CD1c-positive myeloid dendritic cell (primary cell): ENCODE measurements at regions not wholly inside any gene's neighbourhood (a gene's known extent, or its start where the extent isn't known, plus 50 kb on each side); places are given as distances from the start of the nearest gene placed in this dataset.
"Not testable (repeated sequence)": the region's sequence is repeated elsewhere in the genome, so short reads cannot be mapped to it uniquely, and the experiment has no call there.

Experiments
- DNase-seq: peaks from one replicate; pipeline ENCODE4 v3.0.0-alpha.2; 2016; ENCODE audit errors: extremely low spot score

DNA sequence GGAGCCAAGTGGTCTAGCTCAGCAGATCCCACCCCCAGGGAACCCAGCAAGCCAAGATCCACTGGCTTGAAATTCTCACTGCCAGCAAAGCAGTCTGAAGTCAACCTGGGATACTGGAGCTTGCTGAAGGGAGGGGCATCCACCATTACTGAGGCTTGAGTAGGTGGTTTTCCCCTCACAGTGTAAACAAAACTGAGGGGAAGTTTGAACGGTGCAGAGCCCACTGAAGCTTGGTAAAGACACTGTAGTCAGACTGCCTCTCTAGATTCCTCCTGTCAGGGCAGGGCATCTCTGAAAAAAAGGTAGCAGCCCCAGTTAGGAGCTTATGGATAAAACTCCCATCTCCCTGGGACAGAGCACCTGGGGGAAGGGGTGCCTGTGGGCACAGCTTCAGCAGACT is 819.5 kb upstream of the EPHA7 start:
- no peak for DNase-seq

DNA sequence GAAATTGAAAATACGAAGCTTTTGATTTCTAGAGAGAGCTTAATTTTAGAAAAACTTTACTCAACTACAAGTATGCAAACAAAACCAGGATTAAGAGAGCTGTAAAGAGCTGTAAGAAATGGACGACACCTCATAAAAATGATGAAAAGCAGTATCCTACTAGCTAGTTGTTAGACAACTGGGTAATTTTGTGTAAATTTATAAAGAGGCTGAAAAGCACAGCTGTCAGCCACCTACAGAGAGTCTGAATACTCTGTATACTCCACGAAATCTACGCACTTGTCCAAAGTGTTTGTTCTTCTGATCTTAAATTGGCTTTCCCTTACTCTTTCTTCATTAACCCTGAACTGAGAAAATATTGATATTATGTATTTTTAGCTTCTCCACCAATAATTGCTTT is 808.4 kb upstream of the EPHA7 start:
- no peak for DNase-seq

DNA sequence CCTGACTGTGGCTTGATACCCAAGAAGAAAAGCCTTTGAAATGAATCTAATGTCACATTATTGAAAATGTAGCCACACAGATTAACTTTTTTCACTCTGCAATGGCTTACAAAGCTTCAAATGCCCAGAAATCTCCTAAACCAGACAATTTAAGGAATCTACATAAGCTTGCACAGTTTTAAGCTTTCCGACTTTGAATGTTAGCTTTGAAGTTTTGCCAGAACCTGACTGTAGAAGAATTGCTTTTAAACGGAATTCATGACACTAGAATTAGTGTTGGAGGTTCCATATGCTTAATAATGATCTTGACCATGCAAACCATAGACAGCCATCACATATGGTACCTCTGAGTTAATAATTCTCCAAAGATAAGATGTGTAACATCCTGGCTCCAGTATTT is 798.5 kb upstream of the EPHA7 start:
- DNase-seq, result no peak

DNA sequence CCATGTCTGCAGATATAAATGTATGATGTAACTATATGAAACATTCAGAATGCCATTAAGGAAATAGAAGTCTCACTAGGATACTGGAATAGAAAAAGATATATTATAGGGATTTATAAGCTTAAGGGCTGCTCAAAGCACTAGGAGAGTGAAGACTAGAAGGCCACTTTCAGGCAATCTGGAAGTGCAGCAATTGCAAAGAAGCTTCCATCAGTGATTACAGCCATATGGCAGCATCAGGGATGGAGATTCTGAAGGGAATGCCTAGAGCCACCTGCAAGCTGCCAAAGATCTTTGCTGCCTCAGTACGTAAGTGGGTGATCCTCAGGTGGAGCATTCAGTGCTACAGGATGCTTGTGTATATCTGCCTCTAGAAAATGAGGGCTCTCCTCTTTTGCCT is 796.2 kb upstream of the EPHA7 start:
- no peak for DNase-seq

DNA sequence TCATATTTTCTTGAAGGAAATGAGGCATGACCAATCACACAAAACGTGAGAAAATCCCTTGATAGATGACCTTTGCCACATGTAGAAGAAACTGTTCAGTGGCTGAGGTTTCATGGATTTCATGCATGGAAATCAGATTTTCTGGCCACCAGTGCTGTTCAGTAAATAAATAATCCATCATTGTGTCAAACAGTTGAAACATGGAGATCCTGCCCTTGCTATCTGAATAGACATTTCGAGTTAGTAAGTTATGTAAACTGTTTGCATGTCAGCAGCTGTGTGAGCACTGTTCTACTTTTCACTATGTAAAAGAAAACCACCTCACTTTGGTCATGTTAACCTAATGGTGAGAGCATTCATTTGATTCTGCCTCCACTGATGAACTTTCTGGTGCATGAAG is 793.9 kb upstream of the EPHA7 start:
- DNase-seq, result no peak

DNA sequence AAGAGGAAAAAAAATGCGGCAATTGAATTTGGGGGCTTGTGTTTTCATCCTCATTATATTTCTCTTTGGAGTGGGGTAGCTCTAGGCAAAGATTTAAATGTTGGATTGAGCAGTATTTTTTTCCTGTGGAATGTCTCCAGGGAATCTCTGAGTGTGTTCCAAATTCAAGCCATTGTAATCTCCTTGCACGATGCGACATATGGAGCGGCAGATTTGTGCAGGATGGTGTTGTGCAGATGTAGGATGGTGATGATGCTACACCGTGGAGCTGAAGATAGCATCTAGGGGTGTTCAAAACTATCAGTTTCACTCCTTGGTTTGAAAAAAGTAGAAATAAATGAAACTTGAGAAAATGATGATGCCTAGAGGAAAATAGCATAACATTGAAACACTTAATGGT is 777.5 kb upstream of the EPHA7 start:
- DNase-seq, result no peak

DNA sequence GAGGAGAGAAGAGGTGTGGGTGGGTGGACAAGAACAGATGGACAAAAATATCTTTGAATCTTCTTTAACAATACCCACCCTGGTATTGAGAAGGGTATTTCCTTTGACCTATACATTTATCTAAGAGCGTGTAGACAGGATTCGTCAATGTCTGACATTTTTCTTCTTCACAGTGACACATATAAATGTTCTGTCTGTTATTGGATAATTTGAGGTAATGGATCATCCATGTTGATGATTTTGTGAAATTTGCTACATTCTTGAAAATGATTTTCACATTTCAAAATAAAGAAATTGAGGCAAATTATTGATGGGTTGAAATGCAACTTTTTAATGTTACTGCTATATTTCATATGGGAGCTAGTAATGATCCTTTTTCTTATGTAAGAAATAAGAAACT is 770.7 kb upstream of the EPHA7 start:
- DNase-seq, result no peak

DNA sequence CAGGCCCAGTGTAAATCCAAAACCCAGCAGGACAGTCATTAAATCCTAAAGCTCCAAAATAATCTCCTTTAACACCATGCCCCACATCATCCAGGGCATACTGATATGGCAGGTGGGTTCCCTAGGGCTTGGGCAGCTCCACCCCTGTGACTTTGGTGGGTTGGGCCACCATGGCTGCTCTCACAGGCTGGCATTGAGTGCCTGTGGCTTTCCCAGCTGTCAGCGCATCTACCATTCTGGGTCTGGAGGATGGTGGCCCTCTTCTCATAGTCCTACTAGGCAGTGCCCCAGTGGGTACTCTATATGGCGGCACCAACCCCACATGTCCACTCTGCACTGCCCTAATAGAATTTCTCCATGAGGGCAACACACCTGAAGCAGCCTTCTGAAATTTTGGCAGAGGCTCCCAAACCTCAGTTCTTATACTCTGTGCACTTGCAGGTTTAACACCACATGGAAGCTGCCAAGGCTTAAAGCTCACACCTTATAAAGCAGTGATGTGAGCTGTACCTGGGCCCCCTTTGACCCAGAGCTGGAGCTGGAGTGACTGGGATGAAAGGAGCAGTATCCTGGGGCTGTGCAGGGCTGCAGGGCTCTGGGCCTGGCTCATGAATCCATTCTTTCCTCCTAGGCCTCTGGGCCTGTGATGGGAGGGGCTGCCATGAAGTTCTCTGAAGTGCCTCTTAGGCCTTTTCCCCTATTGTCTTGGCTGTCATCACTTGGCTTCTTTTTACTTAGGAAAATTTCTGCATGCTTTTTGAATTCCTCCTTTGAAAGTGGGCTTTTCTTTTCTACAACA is 765.5 kb upstream of the EPHA7 start:
- DNase-seq, result no peak

DNA sequence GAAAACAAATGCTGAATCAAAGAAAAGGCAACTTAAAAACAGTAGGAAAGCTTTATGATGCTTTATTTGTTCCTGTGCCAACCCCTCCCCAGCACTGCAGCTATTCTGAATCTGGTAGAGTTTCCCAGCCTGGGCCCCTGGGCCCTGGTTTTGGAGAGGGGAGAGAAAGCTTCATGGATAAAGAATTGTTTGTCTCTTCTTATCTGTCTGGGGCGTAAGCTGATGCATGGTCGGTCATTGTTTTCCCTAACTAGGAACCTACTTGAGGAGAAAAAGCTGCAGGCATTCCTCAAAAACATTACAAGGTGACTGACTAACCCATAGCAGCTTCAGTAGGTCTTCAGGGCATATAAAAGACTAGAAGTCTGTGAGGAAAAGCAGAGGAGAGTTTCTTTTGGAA is 758.1 kb upstream of the EPHA7 start:
- no peak for DNase-seq

DNA sequence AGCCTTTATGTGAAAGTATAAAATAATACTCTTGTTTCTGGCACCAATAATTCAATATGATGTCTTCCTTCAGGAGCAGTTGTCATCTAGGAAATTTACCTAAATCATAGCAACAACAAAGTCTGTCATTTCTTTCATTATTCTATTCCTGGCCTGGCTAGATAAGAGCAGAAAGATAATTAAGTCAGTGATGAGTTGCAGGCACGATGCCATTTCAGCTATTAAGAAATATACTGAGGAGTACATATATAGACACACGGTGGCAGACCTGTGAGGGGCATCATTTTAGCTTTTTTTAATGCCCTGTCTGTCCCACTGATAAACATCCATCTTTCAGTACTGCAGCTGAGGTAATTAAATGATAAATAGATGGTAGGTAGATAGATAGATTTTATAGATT is 756.1 kb upstream of the EPHA7 start:
- no peak for DNase-seq

DNA sequence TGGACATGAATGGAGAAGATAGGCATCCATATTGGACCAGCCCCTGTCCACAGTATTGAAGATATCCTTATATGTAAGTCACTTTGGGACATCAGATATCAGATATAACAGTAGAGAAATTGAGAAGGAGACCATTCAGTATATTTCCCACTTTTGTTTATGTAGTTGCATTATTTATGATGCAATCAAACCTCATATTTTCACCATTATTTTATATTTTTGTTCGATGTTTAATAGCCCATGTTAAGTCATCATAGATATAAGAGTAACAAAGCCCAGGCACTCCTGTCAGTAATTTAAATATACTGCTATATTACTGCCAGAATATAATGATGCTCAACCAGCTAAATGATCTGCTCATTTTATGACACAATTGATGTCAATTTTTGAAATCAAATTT is 744.5 kb upstream of the EPHA7 start:
- no peak for DNase-seq

DNA sequence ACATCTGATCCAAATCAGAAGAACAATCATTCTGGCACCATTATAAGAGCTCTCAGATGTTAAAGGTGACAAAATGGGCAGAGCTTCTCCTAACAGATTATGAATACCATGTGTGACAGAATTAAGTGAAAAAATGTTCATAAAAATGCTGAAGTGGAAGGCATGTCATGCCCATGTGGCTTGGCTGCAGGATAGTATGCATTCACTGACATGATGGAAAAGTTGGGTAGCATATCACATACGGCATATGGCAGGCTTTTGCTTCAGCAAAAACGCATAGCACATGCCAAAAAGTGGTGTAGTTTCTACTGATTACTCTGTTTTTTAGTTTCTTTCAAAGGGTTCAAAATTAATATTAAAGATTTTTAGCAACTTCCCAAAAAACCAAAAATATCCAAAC is 731.5 kb upstream of the EPHA7 start:
- DNase-seq, result no peak

DNA sequence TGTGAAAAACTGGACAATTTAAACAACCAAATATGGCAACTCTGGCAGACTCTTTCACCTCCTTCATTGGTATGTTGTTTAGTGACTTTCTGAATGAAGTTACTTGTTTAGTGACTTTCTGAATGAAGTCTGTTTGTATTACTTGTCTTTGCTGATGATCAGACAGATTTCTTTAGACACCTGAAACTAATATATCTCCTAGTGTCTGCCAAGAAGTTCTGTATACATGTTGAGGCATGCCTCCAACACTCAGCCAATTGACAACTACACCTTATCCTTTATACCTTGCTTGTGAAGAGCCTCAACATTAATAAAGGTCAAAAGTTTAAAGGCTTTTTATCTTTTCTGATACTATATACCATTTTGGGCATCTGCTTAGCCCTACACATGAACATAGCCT is 725.4 kb upstream of the EPHA7 start:
- DNase-seq, result no peak

DNA sequence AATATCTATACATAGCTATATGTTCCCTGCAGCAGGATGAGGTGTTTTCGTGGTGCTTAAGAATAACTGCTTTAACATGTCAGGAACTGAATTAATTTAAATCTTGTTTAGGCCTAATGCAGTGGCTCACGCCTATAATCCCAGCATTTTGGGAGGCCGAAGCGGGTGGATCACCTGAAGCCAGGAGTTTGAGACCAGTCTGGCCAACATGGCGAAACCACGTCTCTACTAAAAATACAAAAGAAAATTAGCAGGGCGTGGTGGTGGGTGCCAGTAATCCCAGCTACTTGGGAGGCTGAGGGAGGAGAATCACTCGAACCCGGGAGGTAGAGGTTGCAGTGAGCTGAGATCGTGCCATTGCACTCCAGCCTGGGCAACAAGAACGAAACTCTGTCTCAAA is 717.8 kb upstream of the EPHA7 start:
- DNase-seq, result not testable (repeated sequence)

DNA sequence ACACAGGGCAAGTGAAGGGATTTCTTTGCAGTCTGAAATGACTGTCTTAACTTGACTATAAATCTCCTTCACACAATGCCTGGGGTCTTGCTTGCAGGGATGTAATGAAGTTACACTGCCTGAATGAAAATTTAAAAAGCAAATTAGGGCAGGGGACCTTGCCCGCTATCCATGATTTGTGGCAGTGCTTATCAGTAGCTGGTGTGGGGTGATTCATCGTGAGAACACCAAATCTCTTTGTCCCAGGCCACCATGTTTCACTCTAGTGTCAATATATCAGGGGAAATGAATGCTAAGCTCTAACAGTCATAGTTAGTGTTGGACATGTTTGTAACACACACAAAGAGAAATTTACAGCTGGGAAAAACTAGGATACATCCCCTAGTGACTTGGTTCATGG is 713.7 kb upstream of the EPHA7 start:
- no peak for DNase-seq

DNA sequence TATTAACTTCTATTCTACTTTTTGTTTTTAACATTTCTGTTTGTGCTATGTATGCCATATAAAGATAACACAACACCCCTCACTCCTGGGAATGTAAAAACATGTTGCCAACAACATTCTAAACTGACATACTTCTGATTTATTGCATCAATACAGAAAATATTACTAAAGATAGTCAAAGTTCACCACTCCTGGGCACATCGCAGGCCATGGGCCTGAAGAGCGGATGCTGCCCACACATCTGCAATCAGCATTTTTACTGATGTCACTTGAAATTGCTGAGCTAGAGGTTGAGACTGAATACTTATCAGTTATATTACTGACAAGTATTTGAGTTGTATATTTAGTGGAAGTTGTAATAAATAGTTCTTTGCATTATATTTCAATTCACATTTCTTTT is 711.9 kb upstream of the EPHA7 start:
- DNase-seq, result no peak

DNA sequence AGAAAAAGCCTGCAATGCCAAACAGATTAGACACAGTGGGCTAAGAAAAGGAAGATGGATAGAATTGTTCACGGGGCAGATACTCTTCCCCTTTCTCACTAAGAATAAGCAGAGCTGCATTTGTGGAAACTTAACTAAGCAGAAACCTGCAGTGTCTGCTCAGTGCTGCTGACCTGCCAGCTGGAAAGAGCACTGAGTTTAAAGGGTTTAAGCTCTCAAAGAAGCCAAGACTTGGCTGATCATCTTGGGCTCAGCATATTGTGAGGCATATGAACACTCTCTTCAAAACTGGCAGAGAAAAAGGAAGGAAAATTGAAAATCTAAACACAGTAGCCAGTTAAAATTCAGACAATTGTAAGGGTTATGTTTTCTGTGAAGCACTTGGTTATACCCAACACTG is 711.1 kb upstream of the EPHA7 start:
- DNase-seq, result no peak

DNA sequence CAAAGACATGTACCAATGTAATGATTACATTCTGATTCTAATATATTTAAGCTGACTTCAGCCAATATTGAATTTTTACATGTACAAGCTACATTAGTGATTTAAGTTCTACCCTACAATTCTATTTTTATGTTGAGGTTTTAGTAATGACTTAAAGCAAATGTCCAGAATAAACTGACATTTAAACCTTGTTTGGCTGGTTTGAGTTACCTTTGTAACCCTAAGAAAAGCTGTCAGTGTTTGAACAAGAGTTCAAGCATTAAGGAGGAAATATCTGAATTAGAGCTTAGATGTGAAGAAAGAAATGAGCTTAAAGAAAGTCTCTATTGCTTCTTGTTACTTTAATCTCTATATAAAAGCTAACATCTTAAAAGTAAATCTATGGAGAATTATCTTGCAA is 710.6 kb upstream of the EPHA7 start:
- no peak for DNase-seq

DNA sequence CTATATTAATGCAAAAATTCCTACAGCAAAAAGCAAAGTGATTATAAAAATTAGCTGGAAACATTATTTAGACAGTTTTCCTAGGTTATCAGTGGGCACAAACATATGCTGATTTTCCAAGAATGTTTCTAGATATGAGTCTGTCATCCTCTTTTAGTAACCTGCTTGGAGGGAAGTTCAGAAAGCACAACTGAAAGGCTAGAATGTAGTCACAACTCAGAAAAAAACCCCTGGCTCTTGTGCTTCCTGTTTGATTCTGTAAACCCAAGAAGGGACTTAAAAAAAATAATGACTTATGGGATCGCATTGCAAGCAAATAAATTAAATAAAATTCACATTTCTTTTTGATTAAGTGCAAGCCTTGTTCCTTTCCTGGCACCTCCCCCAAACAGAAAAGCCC is 708.4 kb upstream of the EPHA7 start:
- DNase-seq, result no peak

DNA sequence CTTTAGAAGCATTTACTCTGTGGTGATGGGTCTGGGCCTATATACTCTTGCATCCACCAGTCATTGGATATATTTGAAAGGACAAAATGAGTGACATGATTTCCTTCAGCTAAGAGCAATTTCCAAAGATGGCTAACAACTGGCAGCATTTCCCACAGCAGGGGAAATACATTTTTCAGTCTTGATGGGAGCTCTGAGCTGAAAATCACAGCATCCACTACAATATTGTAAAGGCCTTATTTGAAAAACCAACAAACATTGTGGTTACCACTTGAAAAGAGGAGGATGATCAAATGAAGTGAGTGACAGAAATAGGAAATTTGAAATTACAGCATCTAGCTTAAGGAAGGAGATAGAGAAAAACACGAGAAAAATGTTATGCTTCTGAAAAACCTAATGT is 705.0 kb upstream of the EPHA7 start:
- no peak for DNase-seq

DNA sequence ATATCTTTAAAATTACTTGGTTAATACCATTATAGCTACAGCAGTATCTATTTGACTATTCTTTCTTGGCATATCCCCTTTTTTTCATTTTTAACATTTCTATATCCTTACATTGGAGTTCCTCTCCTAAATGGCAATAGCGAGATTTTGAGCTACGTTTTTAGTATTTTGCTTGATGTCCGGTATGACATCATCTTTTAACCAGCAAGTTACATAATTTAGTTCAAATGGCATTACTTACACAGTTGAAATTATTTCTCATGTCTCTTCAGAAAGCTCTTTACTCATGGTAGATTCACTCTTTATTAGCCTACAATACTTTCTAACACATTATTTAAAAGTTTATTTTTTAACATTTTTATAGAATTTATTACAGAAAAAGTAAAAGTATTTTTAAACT is 701.7 kb upstream of the EPHA7 start:
- DNase-seq, result no peak

DNA sequence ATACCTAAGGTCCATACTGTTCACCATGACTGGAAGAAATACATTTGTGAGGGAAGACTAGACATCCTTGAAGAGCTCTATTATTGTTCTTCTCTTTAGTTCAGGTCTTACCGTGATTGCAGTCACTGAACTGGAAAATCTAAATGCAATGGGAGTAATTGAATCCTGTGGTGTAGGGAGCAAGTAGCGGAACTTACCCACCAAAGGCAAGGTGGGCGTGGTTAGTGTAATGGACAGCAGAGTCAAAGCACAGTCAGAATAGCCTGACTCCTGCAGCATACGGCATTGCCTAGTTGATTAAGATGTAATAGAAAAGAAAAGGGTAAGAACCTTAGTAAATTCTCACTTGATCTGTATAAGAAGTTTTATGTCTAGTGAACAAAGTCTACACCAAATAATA is 679.7 kb upstream of the EPHA7 start:
- no peak for DNase-seq

DNA sequence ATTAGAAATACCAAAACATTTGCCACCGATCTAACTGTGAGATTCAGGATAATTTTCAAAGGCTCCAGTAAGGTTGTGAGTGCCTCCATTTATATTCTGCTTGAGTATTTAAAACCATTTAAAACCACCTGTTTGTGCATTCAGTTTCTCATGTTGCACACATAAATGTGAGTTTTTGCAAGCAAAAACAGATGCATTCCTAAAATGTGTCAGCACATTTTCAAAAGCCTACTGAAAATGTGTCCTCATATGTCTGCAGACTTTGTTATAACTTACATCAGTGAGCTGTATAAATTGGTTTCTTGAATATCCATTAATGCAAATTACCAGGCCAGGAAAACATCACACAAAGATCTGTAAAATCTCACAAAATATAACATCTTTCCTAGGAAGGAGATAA is 676.6 kb upstream of the EPHA7 start:
- DNase-seq, result no peak

DNA sequence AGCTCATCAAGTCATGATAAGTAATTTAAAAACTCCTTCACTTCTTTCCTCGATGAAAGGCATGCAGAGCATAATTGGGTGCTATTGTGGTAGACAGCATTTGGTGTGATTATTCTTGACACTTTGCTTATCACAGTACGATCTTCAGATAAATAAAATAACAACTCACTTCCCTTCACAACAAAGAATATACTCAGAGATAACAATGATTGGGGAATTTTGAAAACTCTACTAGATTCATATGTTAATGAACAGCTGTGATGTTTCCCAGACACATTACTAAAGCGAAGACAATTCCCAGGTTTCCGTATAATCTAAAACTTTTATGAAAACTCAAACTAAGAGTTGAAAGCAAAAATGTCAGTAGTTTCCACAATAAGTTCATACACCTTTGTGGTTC is 670.6 kb upstream of the EPHA7 start:
- DNase-seq, result no peak
